ENCODE measurements at regions not wholly inside any gene's neighbourhood (a gene's known extent, or its start where the extent isn't known, plus 50 kb on each side); places are given as distances from the start of the nearest gene placed in this dataset.
A peak's percentile ranks its signal among the peaks of the same experiment; 100 is the strongest.

DNA sequence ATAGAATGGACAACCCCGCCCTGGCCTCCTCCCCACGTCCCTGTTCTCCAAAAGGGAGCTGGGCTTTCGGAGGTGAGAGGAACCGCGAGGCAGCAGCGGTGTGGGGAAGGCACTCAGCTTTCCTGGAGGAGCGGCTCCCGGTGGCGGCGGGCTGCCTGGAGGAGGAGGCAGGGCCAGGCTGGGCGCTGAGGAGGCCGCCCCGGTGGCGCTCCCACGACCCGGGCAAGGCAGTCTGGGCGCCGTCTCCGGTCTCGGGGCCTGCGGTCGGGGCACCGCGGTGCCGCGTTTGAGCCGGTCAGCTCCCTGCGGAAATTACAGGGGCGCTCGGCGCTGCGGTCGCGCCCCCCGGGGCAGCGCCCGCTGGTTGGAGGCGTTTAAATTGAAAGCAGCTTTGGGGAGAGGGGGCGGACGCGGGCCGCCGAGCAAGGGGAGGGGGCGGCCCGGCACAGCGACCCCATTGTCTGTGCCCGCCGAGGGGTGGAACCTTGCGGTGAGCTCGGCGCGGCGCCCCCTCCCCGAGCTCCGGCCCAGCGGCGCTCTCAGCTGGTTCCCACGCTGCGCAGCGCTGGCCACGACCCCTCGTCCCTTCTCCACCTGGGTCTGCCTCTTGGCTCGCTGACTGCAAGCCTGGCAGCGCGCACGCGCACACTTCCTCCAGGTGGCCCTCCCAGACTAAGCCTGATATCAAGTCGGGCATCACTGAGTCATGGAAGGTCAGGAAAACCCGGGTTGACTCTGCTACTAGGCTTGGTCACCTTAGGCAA, 58.7 kb upstream of the DLX4 start:
- peaks cover 48% of the 10 kb centered on the region for H3K27me3 Mint-ChIP-seq
- intact Hi-C loops (cut with micrococcal nuclease), result no loop called here
- TF ChIP-seq, protein P1, sequence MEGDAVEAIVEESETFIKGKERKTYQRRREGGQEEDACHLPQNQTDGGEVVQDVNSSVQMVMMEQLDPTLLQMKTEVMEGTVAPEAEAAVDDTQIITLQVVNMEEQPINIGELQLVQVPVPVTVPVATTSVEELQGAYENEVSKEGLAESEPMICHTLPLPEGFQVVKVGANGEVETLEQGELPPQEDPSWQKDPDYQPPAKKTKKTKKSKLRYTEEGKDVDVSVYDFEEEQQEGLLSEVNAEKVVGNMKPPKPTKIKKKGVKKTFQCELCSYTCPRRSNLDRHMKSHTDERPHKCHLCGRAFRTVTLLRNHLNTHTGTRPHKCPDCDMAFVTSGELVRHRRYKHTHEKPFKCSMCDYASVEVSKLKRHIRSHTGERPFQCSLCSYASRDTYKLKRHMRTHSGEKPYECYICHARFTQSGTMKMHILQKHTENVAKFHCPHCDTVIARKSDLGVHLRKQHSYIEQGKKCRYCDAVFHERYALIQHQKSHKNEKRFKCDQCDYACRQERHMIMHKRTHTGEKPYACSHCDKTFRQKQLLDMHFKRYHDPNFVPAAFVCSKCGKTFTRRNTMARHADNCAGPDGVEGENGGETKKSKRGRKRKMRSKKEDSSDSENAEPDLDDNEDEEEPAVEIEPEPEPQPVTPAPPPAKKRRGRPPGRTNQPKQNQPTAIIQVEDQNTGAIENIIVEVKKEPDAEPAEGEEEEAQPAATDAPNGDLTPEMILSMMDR (IDR thresholded peaks at IDR 0.05), result no peak
- H3K9me3 Mint-ChIP-seq, result no peaks in the 10 kb centered on the region
- H3K27ac Mint-ChIP-seq, result no peak overlapping the region
- ChIA-PET CTCF (interaction anchor here (0.6 to 6.7 kb wide), 8 partner anchors 12 to 87 kb away, joined by 3 to 49 read pairs (median 3); no protein-coding TSS in a partner anchor), POLR2A (no interaction called here)
- H3K4me3 Mint-ChIP-seq, result peak overlapping the region; percentile 12
- H3K4me1 Mint-ChIP-seq (ENCODE audit: low read depth), result peaks cover 5% of the 10 kb centered on the region
- DNase-seq (peak; percentile 54), ATAC-seq (peak; percentile 70)
- no peaks in the 10 kb centered on the region for H3K36me3 Mint-ChIP-seq (ENCODE audit: low read depth)

GRCh38 chr17:49910858-49911204, 58.2 kb upstream of the DLX4 start:
- TF ChIP-seq, protein P1 (IDR thresholded peaks at IDR 0.05), result no peak
- ATAC-seq (peak; percentile 48), DNase-seq (no peak)
- no peaks in the 10 kb centered on the region for H3K9me3 Mint-ChIP-seq
- H3K4me1 Mint-ChIP-seq (ENCODE audit: low read depth), result peaks cover 5% of the 10 kb centered on the region
- peak overlapping the region; percentile 12 for H3K4me3 Mint-ChIP-seq
- H3K36me3 Mint-ChIP-seq (ENCODE audit: low read depth), result no peaks in the 10 kb centered on the region
- H3K27me3 Mint-ChIP-seq, result peaks cover 47% of the 10 kb centered on the region
- ChIA-PET POLR2A (interaction anchor here (0.7 kb wide), 1 partner anchor 51 kb away, joined by 3 read pairs; no protein-coding TSS in a partner anchor), CTCF (interaction anchor here (1.0 to 6.7 kb wide), 5 partner anchors 12 to 87 kb away, joined by 3 to 49 read pairs (median 3); no protein-coding TSS in a partner anchor)
- H3K27ac Mint-ChIP-seq, result no peak overlapping the region
- intact Hi-C loops (cut with micrococcal nuclease), result no loop called here

DNA sequence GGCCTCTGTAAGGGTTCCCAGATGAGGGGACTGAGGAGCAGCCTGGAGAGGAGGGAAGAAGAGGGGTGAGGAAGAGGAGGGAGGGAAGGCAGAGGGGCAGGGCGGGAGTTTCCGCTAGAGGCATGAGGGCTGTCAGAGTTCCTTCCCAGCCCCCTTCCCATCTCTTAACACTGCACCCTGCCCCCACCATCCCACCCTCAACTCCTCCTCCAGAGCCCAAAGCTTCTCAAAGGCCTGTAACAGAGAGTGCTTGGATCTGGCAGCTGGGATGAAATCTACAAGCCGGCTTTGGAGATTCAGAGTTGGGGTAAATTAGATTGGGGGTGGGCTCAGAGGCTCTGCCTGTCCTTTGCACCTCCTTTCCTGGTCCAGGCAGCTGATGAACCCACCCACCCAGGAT, 57.3 kb upstream of the DLX4 start:
- Mint-ChIP-seq H3K4me3 (no peak overlapping the region), H3K27me3 (peaks cover 49% of the 10 kb centered on the region), H3K27ac (no peak overlapping the region), H3K36me3 (ENCODE audit: low read depth) (no peaks in the 10 kb centered on the region), H3K4me1 (ENCODE audit: low read depth) (peaks cover 5% of the 10 kb centered on the region), H3K9me3 (no peaks in the 10 kb centered on the region)
- intact Hi-C loops (cut with micrococcal nuclease), result no loop called here
- TF ChIP-seq, protein P1 (IDR thresholded peaks at IDR 0.05), result no peak
- CTCF ChIA-PET, result interaction anchor here (0.7 to 6.7 kb wide), 4 partner anchors 40 to 86 kb away, joined by 3 to 49 read pairs (median 4); no protein-coding TSS in a partner anchor
- no peak for ATAC-seq
- POLR2A ChIA-PET, result no interaction called here
- DNase-seq, result no peak

GRCh38 chr17:49913226-49914095, 55.5 kb upstream of the DLX4 start:
- TF ChIP-seq, protein P1 (IDR thresholded peaks at IDR 0.05), result no peak
- H3K27ac Mint-ChIP-seq, result no peak overlapping the region
- no peak for ATAC-seq
- POLR2A ChIA-PET, result no interaction called here
- no peaks in the 10 kb centered on the region for H3K36me3 Mint-ChIP-seq (ENCODE audit: low read depth)
- CTCF ChIA-PET, result interaction anchor here (1.1 to 6.7 kb wide), 4 partner anchors 11 to 113 kb away, joined by 3 to 49 read pairs (median 4); no protein-coding TSS in a partner anchor
- H3K27me3 Mint-ChIP-seq, result peaks cover 47% of the 10 kb centered on the region
- no peak overlapping the region for H3K4me3 Mint-ChIP-seq
- peaks cover 5% of the 10 kb centered on the region for H3K4me1 Mint-ChIP-seq (ENCODE audit: low read depth)
- no peak for DNase-seq
- H3K9me3 Mint-ChIP-seq, result no peaks in the 10 kb centered on the region
- intact Hi-C loops (cut with micrococcal nuclease), result no loop called here
